Immature natural killer cell (primary cell): ENCODE measurements at regions not wholly inside any gene's neighbourhood (a gene's known extent, or its start where the extent isn't known, plus 50 kb on each side); places are given as distances from the start of the nearest gene placed in this dataset.
A peak's percentile ranks its signal among the peaks of the same experiment; 100 is the strongest.
"Not testable (repeated sequence)": the region's sequence is repeated elsewhere in the genome, so short reads cannot be mapped to it uniquely, and the experiment has no call there.

Experiments
- DNase-seq, 3 donors: peaks; one replicate each; pipeline ENCODE4 v3.0.0; 2022; ENCODE audit warnings: mixed read lengths in 1 of 3
- H3K27ac Mint-ChIP-seq, 6 donors: one replicate each; pipeline ENCODE4 v1.8.0; 2020; ENCODE audit warnings: mixed read lengths in 6 of 6, mild to moderate bottlenecking in 5 of 6, inconsistent platforms in 4 of 6, moderate library complexity in 3 of 6
- H3K27me3 Mint-ChIP-seq, 3 donors: one replicate each; pipeline ENCODE4 v1.8.0; 2020 to 2021; ENCODE audit warnings: low read depth in 3 of 3, mild to moderate bottlenecking in 3 of 3, mixed read lengths in 3 of 3, moderate library complexity in 3 of 3, inconsistent platforms in 1 of 3
- H3K36me3 Mint-ChIP-seq, 3 donors: one replicate each; pipeline ENCODE4 v1.8.0; 2020; ENCODE audit warnings: mixed read lengths in 3 of 3, inconsistent platforms in 2 of 3, mild to moderate bottlenecking in 2 of 3
- H3K4me1 Mint-ChIP-seq, 2 donors: one replicate each; pipeline ENCODE4 v1.8.0; 2020; ENCODE audit warnings: inconsistent platforms in 2 of 2, mild to moderate bottlenecking in 2 of 2, mixed read lengths in 2 of 2, moderate library complexity in 1 of 2
- H3K4me3 Mint-ChIP-seq, 5 donors: one replicate each; pipeline ENCODE4 v1.8.0; 2020; ENCODE audit warnings: mild to moderate bottlenecking in 5 of 5, mixed read lengths in 5 of 5, inconsistent platforms in 3 of 5, moderate library complexity in 3 of 5
- H3K9me3 Mint-ChIP-seq, 6 donors: one replicate each; pipeline ENCODE4 v1.8.0; 2020; ENCODE audit warnings: mild to moderate bottlenecking in 6 of 6, mixed read lengths in 6 of 6, inconsistent platforms in 4 of 6, moderate library complexity in 3 of 6

GRCh38 chr17:445839-446238 lies 93.2 kb upstream of the RPH3AL start, which contains the start of gene RFLNB:
Gene RFLNB, minus strand, starts transcription at chr17:445939.
- DNase-seq, H3K27me3 Mint-ChIP-seq, H3K4me1 Mint-ChIP-seq, H3K9me3 Mint-ChIP-seq: not testable (repeated sequence)
- H3K4me3 Mint-ChIP-seq: peak within 1 kb of the TSS in 1 of 5 donors; percentile 57
- peak within 1 kb of the TSS in 2 of 6 donors; percentile 40 to 81 for H3K27ac Mint-ChIP-seq
- peaks cover 4 to 11% (median 4%) of the 10 kb centered on the region in 3 donors for H3K36me3 Mint-ChIP-seq

- no peak for DNase-seq
- Mint-ChIP-seq H3K36me3 (peaks cover 8 to 15% (median 8%) of the 10 kb centered on the region in 3 donors), H3K4me1 (peaks cover 0 to 6% of the 10 kb centered on the region in 2 donors), H3K27me3 (peaks cover 0 to 2% (median 0%) of the 10 kb centered on the region in 3 donors), H3K9me3 (no peaks in the 10 kb centered on the region), H3K4me3 (no peak overlapping the region), H3K27ac (no peak overlapping the region)
Measured at GRCh38 chr17:444879-445454, 92.4 kb upstream of the RPH3AL start.

GRCh38 chr17:443109-443508 lies 90.5 kb upstream of the RPH3AL start:
- Mint-ChIP-seq H3K4me1 (peaks cover 0 to 6% of the 10 kb centered on the region in 2 donors), H3K9me3 (no peaks in the 10 kb centered on the region), H3K27me3 (peaks cover 0 to 2% (median 0%) of the 10 kb centered on the region in 3 donors), H3K36me3 (peaks cover 8 to 21% (median 13%) of the 10 kb centered on the region in 3 donors), H3K27ac (no peak overlapping the region), H3K4me3 (no peak overlapping the region)
- no peak for DNase-seq

GRCh38 chr17:441155-441950 lies 88.7 kb upstream of the RPH3AL start:
- Mint-ChIP-seq H3K27ac (no peak overlapping the region), H3K9me3 (no peaks in the 10 kb centered on the region), H3K4me3 (no peak overlapping the region), H3K4me1 (peaks cover 0 to under 1% of the 10 kb centered on the region in 2 donors), H3K36me3 (peaks cover 8 to 26% (median 15%) of the 10 kb centered on the region in 3 donors), H3K27me3 (no peaks in the 10 kb centered on the region)
- no peak for DNase-seq

GRCh38 chr17:438191-438590 lies 85.6 kb upstream of the RPH3AL start:
- no peaks in the 10 kb centered on the region for H3K9me3 Mint-ChIP-seq
- peaks cover 0 to 4% (median 0%) of the 10 kb centered on the region in 3 donors for H3K27me3 Mint-ChIP-seq
- no peak overlapping the region for H3K4me3 Mint-ChIP-seq
- no peak overlapping the region for H3K27ac Mint-ChIP-seq
- no peaks in the 10 kb centered on the region for H3K4me1 Mint-ChIP-seq
- peaks cover 9 to 24% (median 22%) of the 10 kb centered on the region in 3 donors for H3K36me3 Mint-ChIP-seq
- no peak for DNase-seq

GRCh38 chr17:437545-437944 lies 84.9 kb upstream of the RPH3AL start:
- H3K36me3 Mint-ChIP-seq: peaks cover 9 to 20% (median 19%) of the 10 kb centered on the region in 3 donors

GRCh38 chr17:436571-436970 lies 84.0 kb upstream of the RPH3AL start:
- peaks cover 0 to 4% (median 0%) of the 10 kb centered on the region in 3 donors for H3K27me3 Mint-ChIP-seq
- H3K9me3 Mint-ChIP-seq: no peaks in the 10 kb centered on the region
- peaks cover 9 to 20% (median 19%) of the 10 kb centered on the region in 3 donors for H3K36me3 Mint-ChIP-seq
- H3K4me1 Mint-ChIP-seq: no peaks in the 10 kb centered on the region
- H3K4me3 Mint-ChIP-seq: no peak overlapping the region
- DNase-seq: no peak
- no peak overlapping the region for H3K27ac Mint-ChIP-seq

More at GRCh38 chr17:437545-437944, 84.9 kb upstream of the RPH3AL start:
- no peak for DNase-seq
- Mint-ChIP-seq H3K27me3 (peaks cover 0 to 4% (median 0%) of the 10 kb centered on the region in 3 donors), H3K4me3 (no peak overlapping the region), H3K9me3 (no peaks in the 10 kb centered on the region), H3K4me1 (no peaks in the 10 kb centered on the region), H3K27ac (no peak overlapping the region)

- not testable (repeated sequence) for H3K4me3 Mint-ChIP-seq, H3K4me1 Mint-ChIP-seq, H3K9me3 Mint-ChIP-seq, DNase-seq, H3K27me3 Mint-ChIP-seq, H3K27ac Mint-ChIP-seq, H3K36me3 Mint-ChIP-seq
Measured at GRCh38 chr17:432471-432870, 79.9 kb upstream of the RPH3AL start.

GRCh38 chr17:431494-431893 lies 78.9 kb upstream of the RPH3AL start:
- no peaks in the 10 kb centered on the region for H3K4me1 Mint-ChIP-seq
- peaks cover 4 to 8% (median 4%) of the 10 kb centered on the region in 3 donors for H3K36me3 Mint-ChIP-seq
- H3K9me3 Mint-ChIP-seq: peaks cover 0 to 1% (median 0%) of the 10 kb centered on the region in 6 donors
- peaks cover 0 to 4% (median 2%) of the 10 kb centered on the region in 3 donors for H3K27me3 Mint-ChIP-seq
- no peak overlapping the region for H3K27ac Mint-ChIP-seq
- H3K4me3 Mint-ChIP-seq: no peak overlapping the region
- no peak for DNase-seq

GRCh38 chr17:429589-429988 lies 77.0 kb upstream of the RPH3AL start:
- no peak for DNase-seq
- H3K36me3 Mint-ChIP-seq: peaks cover 0 to 4% (median 0%) of the 10 kb centered on the region in 3 donors
- H3K27me3 Mint-ChIP-seq: peaks cover 0 to 3% (median 0%) of the 10 kb centered on the region in 3 donors
- H3K4me3 Mint-ChIP-seq: no peak overlapping the region
- no peaks in the 10 kb centered on the region for H3K4me1 Mint-ChIP-seq
- H3K9me3 Mint-ChIP-seq: peaks cover 0 to 1% (median 0%) of the 10 kb centered on the region in 6 donors
- H3K27ac Mint-ChIP-seq: no peak overlapping the region

GRCh38 chr17:428414-428813 lies 75.8 kb upstream of the RPH3AL start:
- peaks cover 0 to 3% (median 2%) of the 10 kb centered on the region in 3 donors for H3K27me3 Mint-ChIP-seq
- no peak overlapping the region for H3K4me3 Mint-ChIP-seq
- no peaks in the 10 kb centered on the region for H3K4me1 Mint-ChIP-seq
- peaks cover 0 to 1% (median 0%) of the 10 kb centered on the region in 6 donors for H3K9me3 Mint-ChIP-seq
- H3K27ac Mint-ChIP-seq: no peak overlapping the region
- H3K36me3 Mint-ChIP-seq: peaks cover 0 to under 1% (median 0%) of the 10 kb centered on the region in 3 donors
- DNase-seq: no peak

GRCh38 chr17:427891-428290 lies 75.3 kb upstream of the RPH3AL start:
- Mint-ChIP-seq H3K27ac (no peak overlapping the region), H3K4me1 (no peaks in the 10 kb centered on the region), H3K4me3 (no peak overlapping the region), H3K9me3 (peaks cover 0 to 1% (median 0%) of the 10 kb centered on the region in 6 donors), H3K27me3 (peaks cover 0 to 3% (median 2%) of the 10 kb centered on the region in 3 donors), H3K36me3 (no peaks in the 10 kb centered on the region)
- DNase-seq: no peak

GRCh38 chr17:427327-427726 lies 74.7 kb upstream of the RPH3AL start:
- H3K27ac Mint-ChIP-seq: no peak overlapping the region
- H3K4me1 Mint-ChIP-seq: no peaks in the 10 kb centered on the region
- no peak overlapping the region for H3K4me3 Mint-ChIP-seq
- no peaks in the 10 kb centered on the region for H3K36me3 Mint-ChIP-seq
- DNase-seq: no peak
- peaks cover 0 to 3% (median 2%) of the 10 kb centered on the region in 3 donors for H3K27me3 Mint-ChIP-seq
- peaks cover 0 to 1% (median 0%) of the 10 kb centered on the region in 6 donors for H3K9me3 Mint-ChIP-seq
